Gastrocnemius medialis (tissue), 4 donors: ENCODE measurements at regions not wholly inside any gene's neighbourhood (a gene's known extent, or its start where the extent isn't known, plus 50 kb on each side); places are given as distances from the start of the nearest gene placed in this dataset.

Experiments used
- CTCF ChIP-seq, 5 experiments: fragments of 450-650 bp in 3 of 5; fragments of 200-600 bp in 2 of 5; sonication (generic) in 2 of 5; IDR thresholded peaks in 4 of 5; conservative IDR thresholded peaks in 1 of 5; 1 replicate in 4 of 5; 2 replicates in 1 of 5; pipeline ENCODE4 v1.5.1; 2016 to 2019; ENCODE audit warnings: antibody characterized with exemption in 5 of 5, mild to moderate bottlenecking in 3 of 5, moderate library complexity in 3 of 5
- POLR2A ChIP-seq, 2 donors: fragments of 450-650 bp; IDR thresholded peaks; one replicate each; pipeline ENCODE4 v1.6.1; 2017; ENCODE audit warnings: antibody characterized with exemption in 2 of 2, mild to moderate bottlenecking in 2 of 2, moderate library complexity in 2 of 2

GRCh38 chr2:149658553-149658952 lies 71.0 kb upstream of the MMADHC start:
- TF ChIP-seq CTCF (IDR thresholded peaks at IDR 0.05 in 4 of 5, conservative IDR thresholded peaks at IDR 0.05 in 1 of 5): no peak
- no peak for TF ChIP-seq POLR2A (IDR thresholded peaks at IDR 0.05)
